GM12874 (cell line): ENCODE measurements at regions not wholly inside any gene's neighbourhood (a gene's known extent, or its start where the extent isn't known, plus 50 kb on each side); places are given as distances from the start of the nearest gene placed in this dataset.
A peak's percentile ranks its signal among the peaks of the same experiment; 100 is the strongest.

Source experiments
- TF ChIP-seq, protein P1 (sequence below): IDR thresholded peaks from 2 replicates; pipeline ENCODE4 v1.5.1; 2011; ENCODE audit warnings: low read depth, mild to moderate bottlenecking, control low read depth, low read length, moderate library complexity; ENCODE audit not compliant: insufficient read depth

DNA sequence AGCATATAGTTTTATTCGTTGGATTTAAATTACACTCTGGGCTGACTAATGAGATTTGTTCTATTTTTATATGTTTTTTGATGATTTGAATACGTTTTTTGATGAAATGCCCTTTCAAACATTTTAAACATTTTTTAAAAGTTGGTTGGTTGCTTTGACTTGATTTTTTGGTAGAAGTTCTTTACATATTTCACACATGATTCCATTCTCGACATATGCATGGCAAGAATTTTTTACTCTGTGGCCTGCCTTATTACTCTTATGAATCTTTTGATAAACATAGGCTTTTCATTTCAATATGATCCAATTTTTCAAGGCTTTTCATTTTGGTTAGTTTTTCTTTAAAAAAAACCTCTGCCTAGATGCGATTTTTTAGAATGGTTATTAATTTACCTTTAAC lies 617.0 kb downstream of the RNF144B start:
- TF ChIP-seq, protein P1, sequence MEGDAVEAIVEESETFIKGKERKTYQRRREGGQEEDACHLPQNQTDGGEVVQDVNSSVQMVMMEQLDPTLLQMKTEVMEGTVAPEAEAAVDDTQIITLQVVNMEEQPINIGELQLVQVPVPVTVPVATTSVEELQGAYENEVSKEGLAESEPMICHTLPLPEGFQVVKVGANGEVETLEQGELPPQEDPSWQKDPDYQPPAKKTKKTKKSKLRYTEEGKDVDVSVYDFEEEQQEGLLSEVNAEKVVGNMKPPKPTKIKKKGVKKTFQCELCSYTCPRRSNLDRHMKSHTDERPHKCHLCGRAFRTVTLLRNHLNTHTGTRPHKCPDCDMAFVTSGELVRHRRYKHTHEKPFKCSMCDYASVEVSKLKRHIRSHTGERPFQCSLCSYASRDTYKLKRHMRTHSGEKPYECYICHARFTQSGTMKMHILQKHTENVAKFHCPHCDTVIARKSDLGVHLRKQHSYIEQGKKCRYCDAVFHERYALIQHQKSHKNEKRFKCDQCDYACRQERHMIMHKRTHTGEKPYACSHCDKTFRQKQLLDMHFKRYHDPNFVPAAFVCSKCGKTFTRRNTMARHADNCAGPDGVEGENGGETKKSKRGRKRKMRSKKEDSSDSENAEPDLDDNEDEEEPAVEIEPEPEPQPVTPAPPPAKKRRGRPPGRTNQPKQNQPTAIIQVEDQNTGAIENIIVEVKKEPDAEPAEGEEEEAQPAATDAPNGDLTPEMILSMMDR = no peak

- TF ChIP-seq, protein P1 = no peak
Observed at GRCh38 chr6:19009769-19010168, 622.6 kb downstream of the RNF144B start.

DNA sequence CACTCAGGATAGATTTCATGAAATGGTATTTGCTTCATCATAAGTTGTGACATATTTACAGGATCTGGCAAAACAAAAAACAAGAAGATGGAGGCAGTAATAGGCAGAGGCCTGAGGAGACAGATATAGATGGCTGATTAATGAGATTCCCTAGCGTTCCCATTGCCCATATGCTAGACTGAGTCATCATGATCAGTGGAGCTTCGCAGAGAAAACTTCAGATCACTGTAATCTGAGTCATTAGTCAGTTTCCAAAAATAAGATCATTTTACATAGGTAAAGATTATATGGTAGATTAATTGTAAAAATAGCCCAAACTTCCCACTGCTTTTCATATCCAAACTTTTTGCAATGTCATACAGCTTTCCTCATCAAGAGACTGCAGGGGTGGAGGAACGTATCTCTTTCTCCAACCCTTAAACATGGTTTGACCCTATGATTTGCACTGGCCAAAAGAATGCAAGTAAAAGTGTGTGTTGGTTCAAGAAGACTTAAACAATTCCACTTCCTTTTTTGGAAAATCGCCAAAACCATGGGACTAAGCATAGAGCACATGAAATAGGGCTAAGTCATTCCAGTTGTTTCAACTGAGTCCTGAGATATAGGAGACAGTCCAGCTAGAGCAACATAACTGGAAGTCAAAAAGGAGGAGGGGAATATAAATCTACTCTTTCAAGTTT lies 626.0 kb downstream of the RNF144B start:
- TF ChIP-seq, protein P1 = no peak

DNA sequence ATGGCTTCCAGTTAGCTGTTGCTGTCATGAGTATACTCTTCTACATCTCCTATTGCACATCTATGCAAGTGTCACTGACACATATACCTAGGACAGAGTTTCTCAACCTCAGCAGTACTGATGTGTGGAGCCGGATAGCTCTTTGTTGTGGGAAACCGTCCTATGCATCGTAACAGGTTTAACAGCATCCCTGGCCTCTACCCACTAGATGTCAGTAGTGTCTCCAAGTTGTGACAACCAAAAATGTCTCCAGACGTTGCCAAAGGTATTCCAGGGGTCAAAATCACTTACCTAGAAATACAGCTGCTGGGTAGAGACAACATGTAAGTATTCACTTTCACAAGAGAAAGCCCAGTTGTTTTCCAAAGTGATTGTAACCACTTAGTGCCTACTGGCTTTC lies 637.6 kb downstream of the RNF144B start:
- TF ChIP-seq, protein P1 = peak; percentile 47

- TF ChIP-seq, protein P1 = no peak
Observed at GRCh38 chr6:19028201-19028600, 641.1 kb downstream of the RNF144B start.

DNA sequence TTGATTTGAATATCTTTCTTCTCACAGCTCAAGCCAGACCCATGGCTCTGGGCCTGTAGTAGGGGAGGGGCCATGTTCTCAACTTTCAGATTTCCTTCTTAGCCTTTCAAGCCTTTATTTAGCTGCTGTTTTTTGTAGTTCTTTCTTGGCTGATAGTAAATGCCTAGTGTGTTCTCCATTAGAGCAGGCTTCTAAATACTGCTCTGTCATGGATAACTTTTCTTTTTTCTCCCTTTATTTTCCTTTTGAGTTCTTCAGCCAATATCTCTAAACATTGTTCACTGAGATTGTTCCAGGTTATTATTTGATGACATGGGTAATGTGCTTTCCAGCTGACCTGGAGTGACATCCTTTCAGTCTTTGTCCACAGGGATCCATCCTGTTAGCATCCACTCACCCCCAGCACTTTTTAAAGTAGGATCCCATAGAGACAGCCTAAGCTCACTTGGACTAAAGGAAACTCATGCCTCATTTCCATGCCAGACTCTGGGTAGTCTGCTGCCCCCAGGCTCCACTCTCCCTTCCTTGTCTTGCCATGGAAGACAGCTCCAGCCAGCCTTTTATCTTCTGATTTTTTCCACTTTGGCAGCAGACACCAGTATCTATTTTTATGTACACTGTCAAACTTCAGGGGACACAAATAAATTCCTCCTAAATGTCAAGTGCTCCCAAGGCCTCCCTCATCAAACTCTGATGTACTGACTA lies 645.6 kb downstream of the RNF144B start:
- TF ChIP-seq, protein P1 = no peak

DNA sequence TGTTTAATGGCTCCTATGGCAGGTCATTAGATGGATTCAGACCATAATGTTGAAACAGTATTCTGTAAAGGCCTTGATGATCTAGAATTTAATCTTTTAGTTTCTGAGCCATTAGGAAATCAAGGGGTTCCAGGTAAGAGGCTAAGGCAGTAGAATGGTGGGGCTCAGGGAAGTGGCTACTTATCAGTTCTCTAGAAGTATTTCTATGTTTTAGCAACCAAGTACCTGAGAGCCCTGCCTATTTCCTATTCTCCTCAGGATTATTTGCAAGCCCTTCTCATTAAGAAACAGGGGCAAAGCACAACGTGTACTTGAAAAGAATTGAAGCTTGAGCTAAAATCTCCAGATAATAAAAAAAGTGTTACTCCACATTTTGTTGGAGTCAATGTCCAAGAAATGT lies 646.5 kb downstream of the RNF144B start:
- TF ChIP-seq, protein P1 = no peak
